Skeletal muscle satellite cell (primary cell): ENCODE measurements at regions not wholly inside any gene's neighbourhood (a gene's known extent, or its start where the extent isn't known, plus 50 kb on each side); places are given as distances from the start of the nearest gene placed in this dataset.

Source experiments
- H3K27me3 ChIP-seq: 2 replicates; pipeline ENCODE4 v1.7.0; 2013; ENCODE audit warnings: low read length; ENCODE audit not compliant: control insufficient read depth, insufficient read depth
- H3K36me3 ChIP-seq: 2 replicates; pipeline ENCODE4 v1.7.0; 2013; ENCODE audit warnings: mild to moderate bottlenecking, control low read depth, low read length; ENCODE audit not compliant: insufficient read depth
- H3K4me1 ChIP-seq: 2 replicates; pipeline ENCODE4 v1.7.0; 2013; ENCODE audit warnings: low read length; ENCODE audit not compliant: control insufficient read depth, insufficient read depth
- H3K4me2 ChIP-seq: 2 replicates; pipeline ENCODE4 v1.7.0; 2013; ENCODE audit warnings: mild to moderate bottlenecking, low read length
- H3K4me3 ChIP-seq: 2 replicates; pipeline ENCODE4 v1.7.0; 2013; ENCODE audit warnings: low read length
- H3K9ac ChIP-seq: 2 replicates; pipeline ENCODE4 v1.7.0; 2013; ENCODE audit warnings: mild to moderate bottlenecking, low read depth, low read length, moderate library complexity
- H3K9me3 ChIP-seq: replicated peaks from 2 replicates; pipeline ENCODE4 v1.7.0; 2013; ENCODE audit warnings: mild to moderate bottlenecking, control low read depth, low read length

DNA sequence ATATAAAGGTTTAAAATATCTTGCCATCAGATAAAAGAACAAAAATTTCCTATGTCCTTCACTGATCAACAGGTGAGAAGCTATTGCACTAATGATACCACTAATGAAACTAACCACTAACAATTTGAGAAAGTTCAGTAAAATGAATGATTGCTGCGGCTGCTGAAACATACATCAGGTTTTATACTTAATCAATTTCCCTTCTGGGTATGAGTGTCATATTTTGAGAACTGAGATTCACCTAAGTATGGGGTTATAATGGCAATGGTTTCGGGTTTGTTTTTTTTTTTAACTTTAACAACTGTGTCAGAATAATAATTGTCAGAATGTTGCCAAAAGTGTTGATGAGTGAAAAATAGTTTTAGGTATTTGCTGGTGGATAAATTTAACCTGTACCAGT is 151.3 kb upstream of the SLC39A10 start:
- Histone ChIP-seq H3K9ac (no peak overlapping the region), H3K36me3 (no peaks in the 10 kb centered on the region), H3K27me3 (no peaks in the 10 kb centered on the region), H3K4me2 (no peak overlapping the region), H3K4me3 (no peak overlapping the region), H3K4me1 (no peaks in the 10 kb centered on the region), H3K9me3 (no peaks in the 10 kb centered on the region)

DNA sequence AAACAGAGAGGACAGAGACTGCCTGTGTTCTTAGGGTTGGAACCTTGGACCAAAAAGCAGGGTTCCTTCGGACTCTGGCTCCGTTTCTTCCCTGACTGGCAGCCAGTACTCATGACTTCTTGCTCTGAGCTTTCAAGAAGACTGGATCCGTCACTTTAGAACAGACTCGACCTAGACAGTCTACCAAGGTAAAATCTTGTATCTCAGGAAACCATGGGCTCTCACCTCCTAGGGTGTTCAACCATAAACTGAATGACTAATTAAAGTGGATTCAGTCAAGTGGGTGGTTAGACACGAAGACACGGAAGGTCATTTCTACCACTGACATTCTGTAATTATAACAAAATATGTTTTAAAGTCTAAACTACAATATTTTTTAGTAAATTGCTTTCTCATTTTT is 153.8 kb upstream of the SLC39A10 start:
- no peak overlapping the region for H3K9ac ChIP-seq
- no peaks in the 10 kb centered on the region for H3K9me3 ChIP-seq
- no peak overlapping the region for H3K4me2 ChIP-seq
- H3K4me1 ChIP-seq = no peaks in the 10 kb centered on the region
- no peaks in the 10 kb centered on the region for H3K27me3 ChIP-seq
- no peaks in the 10 kb centered on the region for H3K36me3 ChIP-seq
- H3K4me3 ChIP-seq = no peak overlapping the region

DNA sequence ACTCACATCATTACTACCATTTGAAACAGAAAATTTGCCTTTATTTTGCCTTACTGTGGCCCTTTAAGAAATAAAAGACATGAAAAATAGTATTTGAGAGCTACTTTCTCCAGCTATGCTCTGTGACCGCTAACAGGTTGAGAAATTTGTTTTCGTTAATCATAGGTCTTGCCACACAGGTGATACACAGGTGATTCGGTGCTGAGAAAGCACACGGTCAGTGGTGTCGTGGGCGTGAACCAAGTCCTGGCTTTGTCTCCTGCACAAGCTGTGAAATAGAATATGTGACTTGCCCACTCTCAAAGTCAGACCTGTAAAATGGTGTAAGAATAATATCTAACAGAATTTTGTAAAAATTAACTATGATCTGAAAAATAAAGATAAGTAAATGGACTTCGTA is 155.3 kb upstream of the SLC39A10 start:
- H3K27me3 ChIP-seq = no peaks in the 10 kb centered on the region
- H3K9ac ChIP-seq = no peak overlapping the region
- H3K4me1 ChIP-seq = no peaks in the 10 kb centered on the region
- no peaks in the 10 kb centered on the region for H3K36me3 ChIP-seq
- H3K9me3 ChIP-seq = no peaks in the 10 kb centered on the region
- H3K4me2 ChIP-seq = no peak overlapping the region
- no peak overlapping the region for H3K4me3 ChIP-seq

DNA sequence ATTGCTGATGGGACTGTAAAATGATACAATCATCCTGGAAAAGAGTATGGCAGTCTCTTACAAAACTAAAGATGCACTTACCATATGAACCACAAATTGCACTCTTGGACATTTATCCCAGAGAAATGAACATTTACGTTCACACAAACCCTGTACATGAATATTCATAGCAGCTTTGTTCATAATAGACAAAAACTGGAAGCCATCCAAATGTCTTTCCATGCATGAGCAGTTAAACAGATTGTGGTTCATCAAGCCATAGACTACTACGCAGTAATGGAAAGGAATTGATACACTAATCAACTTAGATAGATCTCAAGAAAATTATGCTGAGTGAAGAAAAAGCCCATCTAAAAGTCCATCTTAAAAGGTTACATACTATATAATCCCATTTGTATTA is 156.1 kb upstream of the SLC39A10 start:
- Histone ChIP-seq H3K27me3 (no peaks in the 10 kb centered on the region), H3K36me3 (no peaks in the 10 kb centered on the region), H3K9ac (no peak overlapping the region), H3K4me1 (no peaks in the 10 kb centered on the region), H3K9me3 (no peaks in the 10 kb centered on the region), H3K4me2 (no peak overlapping the region), H3K4me3 (no peak overlapping the region)

DNA sequence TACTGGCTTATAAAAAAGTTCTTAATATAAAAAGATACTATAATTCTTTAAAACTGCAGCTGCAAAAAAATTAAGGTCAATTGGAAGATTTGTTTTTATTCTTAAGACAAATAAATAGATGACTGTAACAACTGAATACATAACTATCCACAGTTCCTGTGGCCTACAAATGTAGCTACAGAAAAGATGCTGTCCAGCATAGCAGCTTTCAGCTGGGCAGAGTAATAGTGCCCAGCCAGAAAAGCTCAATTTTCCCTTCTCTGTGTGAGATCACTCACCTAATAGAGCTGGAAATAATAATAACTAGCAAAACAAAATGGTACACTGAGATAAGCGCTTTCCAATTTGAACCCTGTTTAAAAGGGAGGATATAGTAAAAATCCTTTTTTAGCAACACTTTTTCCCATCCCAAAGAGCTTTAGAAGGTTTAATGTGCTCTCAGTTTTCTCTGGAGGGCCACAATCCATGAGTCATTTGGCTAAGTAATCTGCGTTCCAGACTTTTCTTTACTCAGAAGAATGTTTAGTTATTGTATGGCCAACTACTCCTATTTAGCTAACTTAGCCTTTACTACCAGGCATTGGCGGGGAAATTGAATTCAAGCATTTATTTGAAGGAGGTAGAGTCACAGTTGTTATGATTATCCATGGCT is 158.1 kb upstream of the SLC39A10 start:
- H3K4me1 ChIP-seq = no peaks in the 10 kb centered on the region
- H3K36me3 ChIP-seq = no peaks in the 10 kb centered on the region
- H3K27me3 ChIP-seq = no peaks in the 10 kb centered on the region
- no peaks in the 10 kb centered on the region for H3K9me3 ChIP-seq
- no peak overlapping the region for H3K9ac ChIP-seq
- no peak overlapping the region for H3K4me3 ChIP-seq
- no peak overlapping the region for H3K4me2 ChIP-seq

DNA sequence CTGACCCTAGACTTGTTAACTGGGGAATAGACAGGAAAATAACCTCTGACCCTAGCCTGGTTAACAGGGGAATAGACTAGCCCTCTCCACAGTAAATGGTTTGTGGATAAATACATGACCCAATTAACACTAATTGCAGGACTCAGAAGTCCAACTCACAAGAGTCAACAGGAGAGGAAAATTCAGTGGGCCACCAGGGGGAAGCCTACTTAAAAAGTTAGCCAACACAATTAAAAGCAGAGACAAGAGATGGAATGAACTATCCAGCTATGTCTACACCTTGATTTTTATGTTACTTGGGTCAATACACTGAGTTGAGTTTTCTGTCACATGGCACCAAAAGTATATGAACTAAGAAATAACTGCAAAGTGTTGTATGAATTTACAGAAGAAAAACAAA is 158.8 kb upstream of the SLC39A10 start:
- Histone ChIP-seq H3K36me3 (no peaks in the 10 kb centered on the region), H3K4me2 (no peak overlapping the region), H3K4me3 (no peak overlapping the region), H3K27me3 (no peaks in the 10 kb centered on the region), H3K9ac (no peak overlapping the region), H3K4me1 (no peaks in the 10 kb centered on the region), H3K9me3 (no peaks in the 10 kb centered on the region)

DNA sequence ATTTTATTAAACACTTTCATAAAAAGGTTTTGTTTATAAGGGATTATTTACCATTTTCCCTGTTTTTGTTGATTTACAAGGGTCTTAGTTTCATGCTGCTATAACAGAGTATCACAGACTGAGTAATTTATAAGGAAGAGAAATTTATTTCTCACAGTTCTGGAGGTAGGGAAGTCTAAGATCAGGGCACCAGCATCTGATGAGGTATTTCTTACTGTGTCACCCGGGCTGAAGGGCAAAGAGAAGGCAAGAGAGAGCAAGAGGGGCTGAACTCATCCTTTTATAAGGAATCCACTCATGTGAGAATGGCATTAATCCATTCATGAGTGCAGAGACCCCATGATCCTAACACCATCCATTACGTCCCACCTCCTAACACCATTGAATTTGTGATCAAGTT is 160.0 kb upstream of the SLC39A10 start:
- no peak overlapping the region for H3K9ac ChIP-seq
- H3K4me1 ChIP-seq = no peaks in the 10 kb centered on the region
- no peaks in the 10 kb centered on the region for H3K9me3 ChIP-seq
- no peaks in the 10 kb centered on the region for H3K36me3 ChIP-seq
- H3K27me3 ChIP-seq = no peaks in the 10 kb centered on the region
- H3K4me2 ChIP-seq = no peak overlapping the region
- H3K4me3 ChIP-seq = no peak overlapping the region

DNA sequence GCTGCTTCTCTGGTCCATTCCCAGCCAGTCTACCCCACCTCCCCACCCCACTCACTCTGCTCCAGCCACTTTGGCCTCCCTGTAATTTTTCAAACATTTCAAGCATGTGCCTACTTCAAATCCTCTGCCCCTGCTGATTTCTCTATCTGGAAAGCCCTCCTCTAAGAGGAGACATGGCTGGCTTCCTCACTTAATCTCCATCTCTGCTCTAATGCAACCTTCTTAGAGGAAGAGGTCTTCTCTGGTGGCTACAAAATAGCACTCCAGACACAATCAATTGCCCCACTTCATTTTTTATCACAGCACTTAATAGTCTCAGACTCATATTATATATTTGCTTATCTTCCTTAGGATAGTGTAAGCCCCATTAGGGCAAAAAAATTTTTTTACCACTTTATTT is 161.1 kb upstream of the SLC39A10 start:
- H3K27me3 ChIP-seq = no peaks in the 10 kb centered on the region
- no peak overlapping the region for H3K4me3 ChIP-seq
- H3K9ac ChIP-seq = no peak overlapping the region
- no peaks in the 10 kb centered on the region for H3K36me3 ChIP-seq
- H3K4me1 ChIP-seq = no peaks in the 10 kb centered on the region
- no peak overlapping the region for H3K4me2 ChIP-seq
- H3K9me3 ChIP-seq = no peaks in the 10 kb centered on the region

DNA sequence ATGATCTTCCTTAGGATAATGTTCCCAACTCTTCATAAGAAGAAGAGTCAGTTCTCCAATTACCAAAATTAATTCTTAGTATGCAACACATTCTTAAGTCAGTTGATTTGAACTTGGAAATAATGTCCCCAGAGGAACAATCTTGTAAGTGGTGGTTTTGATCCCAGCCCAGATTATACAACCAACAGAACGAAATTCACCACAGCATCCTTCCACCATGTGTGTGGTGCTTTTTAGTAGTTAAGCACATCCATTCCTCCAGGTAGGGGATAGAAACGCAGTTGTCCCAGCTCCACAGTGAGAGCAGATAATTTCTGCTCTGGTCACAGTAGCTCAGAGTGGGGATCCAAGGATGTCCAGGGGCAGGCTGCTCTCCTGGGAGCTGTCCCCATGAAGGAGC is 161.7 kb upstream of the SLC39A10 start:
- H3K36me3 ChIP-seq = no peaks in the 10 kb centered on the region
- no peaks in the 10 kb centered on the region for H3K27me3 ChIP-seq
- no peak overlapping the region for H3K9ac ChIP-seq
- H3K4me1 ChIP-seq = no peaks in the 10 kb centered on the region
- H3K9me3 ChIP-seq = no peaks in the 10 kb centered on the region
- H3K4me2 ChIP-seq = no peak overlapping the region
- H3K4me3 ChIP-seq = no peak overlapping the region

DNA sequence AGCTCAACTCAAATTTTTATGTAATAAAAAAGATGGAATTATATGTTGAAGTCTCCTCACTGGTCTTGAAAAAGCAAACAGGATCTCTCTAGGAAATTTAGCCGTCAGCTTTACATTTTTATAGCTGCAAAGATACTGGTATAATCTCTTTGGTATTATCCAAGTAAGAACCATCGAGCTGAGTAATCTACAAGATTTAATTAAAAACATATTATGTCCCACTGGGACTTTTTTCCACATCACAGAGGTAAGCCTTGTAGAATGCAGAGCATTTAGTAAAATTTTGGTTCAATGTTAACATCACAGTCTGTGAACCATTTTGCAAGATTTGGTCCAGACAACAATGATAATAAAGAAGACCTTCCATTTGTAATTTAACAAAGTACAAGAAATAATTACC is 162.6 kb upstream of the SLC39A10 start:
- Histone ChIP-seq H3K4me3 (no peak overlapping the region), H3K9me3 (no peaks in the 10 kb centered on the region), H3K36me3 (no peaks in the 10 kb centered on the region), H3K9ac (no peak overlapping the region), H3K4me2 (no peak overlapping the region), H3K4me1 (no peaks in the 10 kb centered on the region), H3K27me3 (no peaks in the 10 kb centered on the region)

DNA sequence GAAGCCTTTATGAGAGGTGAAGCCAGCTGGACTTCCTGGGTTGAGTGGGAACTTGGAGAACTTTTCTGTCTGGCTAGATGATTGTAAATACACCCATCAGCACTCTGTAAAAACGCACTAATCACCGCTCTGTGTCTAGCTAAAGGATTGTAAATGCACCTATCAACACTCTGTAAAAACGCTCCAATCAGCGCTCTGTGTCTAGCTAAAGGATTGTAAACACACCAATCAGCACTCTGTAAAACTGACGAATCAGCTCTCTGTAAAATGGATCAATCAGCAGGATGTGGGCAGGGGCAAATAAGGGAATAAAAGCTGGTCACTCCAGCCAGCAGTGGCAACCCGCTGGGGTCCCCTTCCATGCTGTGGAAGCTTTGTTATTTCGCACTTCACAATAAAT is 163.6 kb upstream of the SLC39A10 start:
- H3K36me3 ChIP-seq = no peaks in the 10 kb centered on the region
- H3K4me2 ChIP-seq = no peak overlapping the region
- H3K9me3 ChIP-seq = no peaks in the 10 kb centered on the region
- no peaks in the 10 kb centered on the region for H3K27me3 ChIP-seq
- H3K4me3 ChIP-seq = no peak overlapping the region
- H3K4me1 ChIP-seq = peaks cover 6% of the 10 kb centered on the region
- H3K9ac ChIP-seq = no peak overlapping the region

DNA sequence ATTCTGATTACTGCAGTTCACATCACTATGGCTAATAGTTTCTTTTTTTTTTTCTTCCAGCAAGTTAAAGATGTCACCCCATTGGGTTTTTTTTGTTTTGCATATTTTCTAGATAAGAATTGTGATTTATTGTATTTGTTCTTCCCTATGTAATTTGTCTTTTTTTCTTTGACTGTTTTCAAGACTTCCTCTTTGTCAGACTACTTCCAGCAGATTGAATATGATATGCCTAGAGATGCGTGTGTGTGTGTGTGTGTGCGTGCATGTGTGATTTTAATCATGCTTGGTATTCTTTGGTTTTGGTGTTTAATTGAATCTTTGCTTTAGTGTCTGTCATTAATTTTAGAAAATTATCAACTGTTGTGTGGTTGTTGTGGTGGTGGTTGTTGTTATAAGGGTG is 166.7 kb upstream of the SLC39A10 start:
- H3K4me3 ChIP-seq = no peak overlapping the region
- no peaks in the 10 kb centered on the region for H3K27me3 ChIP-seq
- H3K9me3 ChIP-seq = no peaks in the 10 kb centered on the region
- H3K36me3 ChIP-seq = no peaks in the 10 kb centered on the region
- no peak overlapping the region for H3K4me2 ChIP-seq
- H3K4me1 ChIP-seq = peaks cover 26% of the 10 kb centered on the region
- H3K9ac ChIP-seq = no peak overlapping the region
